VCaP (cell line): ENCODE measurements at regions not wholly inside any gene's neighbourhood (a gene's known extent, or its start where the extent isn't known, plus 50 kb on each side); places are given as distances from the start of the nearest gene placed in this dataset.

Experiments
- H3K27ac ChIP-seq: fragments of 450-650 bp; 2 replicates; pipeline ENCODE4 v1.5.1; 2017
- TF ChIP-seq, protein P1 (sequence below): fragments of 450-650 bp; conservative IDR thresholded peaks from 2 replicates; pipeline ENCODE4 v1.5.1; 2017; ENCODE audit warnings: mild to moderate bottlenecking, moderate library complexity

DNA sequence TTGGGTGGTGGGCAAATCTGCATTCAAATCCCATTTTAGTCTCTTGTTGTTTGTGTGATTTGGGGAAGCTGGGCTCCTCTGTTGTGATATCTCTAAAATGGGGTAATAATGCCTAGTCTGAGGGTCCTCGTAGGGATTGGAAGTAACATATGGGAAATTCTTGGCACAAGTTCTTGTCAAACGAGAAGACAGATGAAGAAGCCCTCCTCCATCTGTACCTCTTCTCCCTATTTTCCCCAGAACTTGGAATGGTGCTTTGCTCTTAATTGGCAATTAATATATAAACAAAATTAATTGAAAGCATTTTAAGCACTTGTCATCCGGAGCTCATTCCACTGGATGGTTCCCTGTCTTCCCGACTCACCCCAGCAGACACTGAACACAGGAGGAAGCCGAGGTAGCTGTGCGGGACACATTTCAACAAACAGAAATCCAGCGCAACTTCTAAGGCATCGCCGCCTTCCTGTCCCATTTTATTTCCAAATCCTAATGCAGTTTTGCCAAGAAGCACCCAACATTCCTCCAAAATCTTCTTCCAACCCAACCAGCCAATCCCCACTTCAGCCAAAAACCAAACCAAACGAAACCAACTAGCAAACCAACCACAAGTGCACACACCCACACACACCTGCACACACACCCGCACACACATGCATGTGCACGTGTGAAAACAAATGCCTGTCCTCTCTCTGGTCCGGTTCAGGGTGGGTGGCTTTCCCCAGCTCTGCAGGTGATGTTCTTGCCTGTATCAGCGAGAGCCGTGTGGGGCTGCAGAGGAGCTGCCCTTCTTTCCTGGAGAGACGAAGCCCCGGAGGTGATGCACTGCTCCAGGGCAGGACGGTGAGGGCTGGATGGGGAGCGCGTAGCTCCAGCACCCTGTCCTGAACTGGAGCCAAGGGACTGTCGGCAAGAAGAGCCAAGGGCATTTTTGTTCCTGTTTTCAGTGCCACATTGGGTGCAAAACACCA, 100.8 kb upstream of the B3GAT1 start:
- H3K27ac ChIP-seq, result no peak overlapping the region
- TF ChIP-seq, protein P1, sequence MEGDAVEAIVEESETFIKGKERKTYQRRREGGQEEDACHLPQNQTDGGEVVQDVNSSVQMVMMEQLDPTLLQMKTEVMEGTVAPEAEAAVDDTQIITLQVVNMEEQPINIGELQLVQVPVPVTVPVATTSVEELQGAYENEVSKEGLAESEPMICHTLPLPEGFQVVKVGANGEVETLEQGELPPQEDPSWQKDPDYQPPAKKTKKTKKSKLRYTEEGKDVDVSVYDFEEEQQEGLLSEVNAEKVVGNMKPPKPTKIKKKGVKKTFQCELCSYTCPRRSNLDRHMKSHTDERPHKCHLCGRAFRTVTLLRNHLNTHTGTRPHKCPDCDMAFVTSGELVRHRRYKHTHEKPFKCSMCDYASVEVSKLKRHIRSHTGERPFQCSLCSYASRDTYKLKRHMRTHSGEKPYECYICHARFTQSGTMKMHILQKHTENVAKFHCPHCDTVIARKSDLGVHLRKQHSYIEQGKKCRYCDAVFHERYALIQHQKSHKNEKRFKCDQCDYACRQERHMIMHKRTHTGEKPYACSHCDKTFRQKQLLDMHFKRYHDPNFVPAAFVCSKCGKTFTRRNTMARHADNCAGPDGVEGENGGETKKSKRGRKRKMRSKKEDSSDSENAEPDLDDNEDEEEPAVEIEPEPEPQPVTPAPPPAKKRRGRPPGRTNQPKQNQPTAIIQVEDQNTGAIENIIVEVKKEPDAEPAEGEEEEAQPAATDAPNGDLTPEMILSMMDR, result no peak

DNA sequence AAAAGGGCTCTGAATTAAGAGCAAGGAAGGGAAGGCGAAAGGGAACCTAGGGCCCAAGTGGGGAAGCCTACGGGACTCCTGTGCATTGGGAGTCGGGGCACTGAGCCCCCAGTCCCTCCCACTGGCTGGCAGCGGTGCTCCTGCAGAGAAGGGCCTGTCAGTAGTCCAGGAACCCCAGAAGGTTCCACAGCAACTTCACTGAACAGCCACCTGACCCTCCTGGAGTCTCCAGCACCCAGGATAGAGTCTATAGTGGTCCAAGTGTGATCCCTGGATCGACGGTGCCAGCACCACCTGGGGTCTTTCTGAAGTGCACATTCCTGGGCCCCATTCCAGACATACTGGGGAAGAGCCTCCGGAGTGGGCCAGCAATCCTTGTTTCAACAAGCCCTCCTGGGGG, 100.0 kb upstream of the B3GAT1 start:
- TF ChIP-seq, protein P1, result no peak
- no peak overlapping the region for H3K27ac ChIP-seq

DNA sequence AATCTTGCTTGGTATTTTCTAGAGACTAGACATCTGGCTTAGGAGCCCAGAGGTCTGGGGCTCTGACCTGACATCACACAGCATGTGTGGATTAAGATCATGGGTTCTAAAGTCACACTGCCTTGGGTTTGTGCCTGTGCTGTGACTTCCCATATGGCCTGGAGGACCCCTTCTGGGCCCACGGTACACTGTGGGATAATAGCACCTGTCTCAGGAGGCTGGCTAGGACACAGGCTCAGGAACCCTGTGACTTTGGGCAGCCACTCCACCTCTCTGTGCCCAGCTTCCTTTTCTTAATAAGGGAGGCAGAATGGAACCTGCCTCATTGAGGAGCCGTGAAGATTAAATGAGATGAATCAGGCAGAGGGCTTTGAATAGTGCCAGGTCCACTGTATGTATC, 99.2 kb upstream of the B3GAT1 start:
- no peak overlapping the region for H3K27ac ChIP-seq
- TF ChIP-seq, protein P1, result no peak

DNA sequence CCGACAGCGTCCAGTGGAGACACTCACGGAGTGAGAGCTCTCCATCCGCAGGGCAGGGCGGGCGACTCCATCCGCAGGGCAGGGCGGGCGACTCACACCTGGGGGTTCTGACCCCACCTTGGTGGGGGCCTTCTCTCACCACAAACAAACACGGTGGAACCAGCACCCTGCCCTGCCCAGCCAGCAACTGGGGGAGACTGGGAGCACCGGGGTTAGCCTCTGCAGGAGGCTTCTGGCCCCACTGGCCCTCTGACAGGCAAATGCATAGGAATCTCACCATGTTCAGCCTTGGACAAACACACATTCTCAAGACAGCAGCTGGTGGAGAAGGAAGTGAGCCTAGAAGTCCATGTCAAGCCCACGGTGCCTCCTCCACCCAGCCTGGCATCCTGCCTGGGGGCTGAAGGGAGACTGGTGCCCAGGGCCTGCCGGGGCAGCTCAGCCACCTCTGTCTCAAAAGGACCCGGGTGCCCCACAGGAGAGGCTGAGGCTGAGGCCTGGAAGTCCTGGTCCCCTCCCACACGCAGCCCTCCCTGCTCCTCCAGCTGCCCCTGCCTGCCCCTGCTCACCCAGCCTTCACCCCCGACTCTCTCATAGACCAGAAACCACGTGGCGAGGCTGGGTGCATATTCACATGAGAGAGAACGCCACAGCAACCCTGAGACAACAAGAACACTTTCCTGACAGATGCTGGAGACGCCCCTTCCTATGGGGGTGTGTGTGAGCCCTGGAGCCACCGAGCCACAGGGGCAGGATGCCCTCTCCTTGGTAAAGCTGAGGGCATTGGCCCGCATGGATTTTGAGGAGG, 98.4 kb upstream of the B3GAT1 start:
- H3K27ac ChIP-seq, result peak overlapping the region; percentile 20; the same call in 1 of the 2 replicates
- TF ChIP-seq, protein P1, result no peak

DNA sequence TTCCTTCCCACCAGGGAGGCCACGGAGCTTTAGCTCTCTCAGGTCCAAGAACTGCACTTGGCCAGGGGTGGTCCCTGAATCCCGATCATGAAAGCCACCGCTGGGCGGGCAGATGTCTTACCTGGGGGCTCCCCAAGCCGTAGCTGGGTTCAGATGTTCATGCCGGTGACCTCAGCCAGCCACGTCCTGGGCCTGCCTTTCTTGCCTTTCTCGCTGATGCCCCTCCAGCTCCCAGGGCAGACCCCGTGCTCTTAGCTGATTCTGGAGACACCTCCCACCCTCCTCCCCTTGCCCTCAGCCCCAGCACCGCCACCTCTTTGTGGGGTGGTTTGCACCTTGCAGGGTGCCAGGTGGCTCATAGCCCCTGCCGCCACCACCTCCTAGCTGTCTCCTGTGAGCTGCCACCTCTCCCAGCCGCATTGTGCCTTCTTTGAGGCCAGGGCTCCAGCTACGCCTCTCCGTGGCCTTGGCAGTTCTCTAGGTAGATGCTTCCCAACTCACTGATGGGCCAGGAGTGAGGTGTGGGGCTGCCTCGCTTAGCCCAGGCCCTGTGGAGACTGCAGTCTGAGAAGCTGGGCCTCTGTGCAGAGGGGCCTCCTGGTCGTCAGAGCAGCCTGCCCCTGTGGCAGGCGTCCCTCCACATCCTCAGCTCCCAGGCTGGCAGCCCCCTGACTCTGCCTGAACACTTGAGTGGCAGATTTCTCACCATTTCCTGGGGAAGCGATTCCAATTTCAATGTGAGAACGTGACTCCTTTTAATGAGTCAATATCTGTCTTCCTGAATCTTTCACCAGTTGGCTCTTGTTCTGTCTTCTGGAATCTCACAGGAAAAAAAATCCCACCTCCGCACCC, 97.6 kb upstream of the B3GAT1 start:
- TF ChIP-seq, protein P1, result no peak
- H3K27ac ChIP-seq, result peak overlapping the region; percentile 20; the same call in 1 of the 2 replicates

DNA sequence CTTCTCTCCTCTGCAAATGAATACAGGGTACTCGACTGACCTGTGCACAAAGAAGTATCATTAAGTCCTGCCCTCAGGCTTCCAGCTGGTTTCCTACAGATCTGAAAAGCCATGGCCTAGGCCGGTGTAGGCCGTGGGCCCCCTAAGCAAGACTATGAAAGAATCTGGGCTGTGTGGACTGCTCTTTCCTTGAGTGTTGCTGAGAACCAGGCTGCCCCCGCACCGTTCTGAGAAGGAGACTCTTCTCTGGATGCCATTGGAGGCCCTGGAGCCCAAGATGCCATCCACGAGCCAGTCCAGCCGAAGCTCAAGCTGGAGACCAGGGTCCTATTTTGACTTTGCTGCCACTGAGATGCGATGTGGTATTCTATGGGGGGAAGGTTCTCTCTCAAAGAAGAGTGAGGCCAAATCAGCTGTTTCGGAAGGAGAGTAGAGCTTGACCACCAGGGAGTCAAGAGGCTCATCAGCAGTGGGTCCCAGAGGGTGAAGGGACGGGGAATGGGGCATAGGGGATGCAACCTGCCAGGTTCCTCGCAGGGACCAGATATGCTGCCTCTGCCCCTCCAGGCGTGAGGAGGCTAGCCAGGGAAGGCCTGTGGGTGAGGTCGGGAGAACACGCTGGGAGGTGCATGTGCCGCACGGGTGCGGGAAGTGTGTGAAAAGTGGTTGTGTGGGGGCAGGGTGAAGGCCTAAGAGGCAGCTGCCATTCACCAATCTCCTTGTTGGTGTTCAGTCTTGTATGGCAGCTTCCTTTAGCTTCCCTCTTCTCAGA, 96.4 kb upstream of the B3GAT1 start:
- TF ChIP-seq, protein P1, result no peak
- H3K27ac ChIP-seq, result no peak overlapping the region
